HepG2 (cell line): ENCODE measurements at regions not wholly inside any gene's neighbourhood (a gene's known extent, or its start where the extent isn't known, plus 50 kb on each side); places are given as distances from the start of the nearest gene placed in this dataset.

ENCODE experiments used
- ATAC-seq: fragments of 200-7000 bp; cut with Tn5 transposase; 3 replicates; pipeline ENCODE4 v1.9.1; 2020; ENCODE audit warnings: mild to moderate bottlenecking, moderate library complexity
- BruUV-seq: library from RNA; stranded (reverse); fragments of 400-500 nt; replicated peaks from 2 replicates; lab custom pipeline; 2021; lab: Mats Ljungman, UMichigan
- CTCF ChIA-PET: fragments of 300-600 bp; formaldehyde crosslinking; extraction: SDS; loops from one replicate; lab custom pipeline; 2021; ENCODE audit warnings: low total read pairs, inconsistent platforms, low intra/inter-chr PET ratio; lab: Yijun Ruan, JAX
- POLR2A ChIA-PET: fragments of 350-600 bp; sonication (Branson Sonifier 250); formaldehyde crosslinking; loops from one replicate; lab custom pipeline; 2020; ENCODE audit warnings: antibody characterized with exemption, inconsistent platforms; lab: Yijun Ruan, JAX
- DNase-seq: peaks from one replicate; pipeline ENCODE4 v3.0.0-alpha.2; 2015; ENCODE audit warnings: low spot score
- FAIRE-seq: peaks from 3 replicates; lab custom pipeline; 2011; peaks lifted over from hg19 to GRCh38; lab: Jason Lieb, UNC
- H2AFZ ChIP-seq: one replicate; pipeline ENCODE4 v1.6.1; 2011; ENCODE audit warnings: low read length, inconsistent platforms
- H3K27ac ChIP-seq: fragments of 300-600 bp; 3 replicates; pipeline ENCODE4 v1.8.0; 2011; ENCODE audit warnings: mixed run types, mild to moderate bottlenecking, mixed read lengths, low read length, inconsistent platforms; ENCODE audit not compliant: insufficient read depth; ENCODE audit errors: extremely low read length
- H3K27me3 ChIP-seq, 2 experiments: fragments of 200-600 bp in 1 of 2; 2 replicates in 1 of 2; 3 replicates in 1 of 2; pipeline versions ENCODE4 v1.6.0 to v1.8.0; 2011; ENCODE audit warnings: low read length in 2 of 2, mild to moderate bottlenecking in 2 of 2, moderate library complexity in 2 of 2, inconsistent platforms in 1 of 2; ENCODE audit not compliant: insufficient read depth in 2 of 2, control insufficient read depth in 1 of 2
- H3K36me3 ChIP-seq, 2 experiments: fragments of 200-600 bp in 1 of 2; replicated peaks in 1 of 2; 2 replicates in 1 of 2; 3 replicates in 1 of 2; pipeline versions ENCODE4 v1.5.1 to v1.8.0; 2011; ENCODE audit warnings: low read length in 2 of 2, inconsistent platforms in 1 of 2; ENCODE audit not compliant: insufficient read depth in 2 of 2, control insufficient read depth in 1 of 2
- H3K4me1 ChIP-seq: 2 replicates; pipeline ENCODE4 v1.5.1; 2012; ENCODE audit warnings: low read length, inconsistent platforms; ENCODE audit not compliant: insufficient read depth
- H3K4me2 ChIP-seq: 2 replicates; pipeline ENCODE4 v1.6.0; 2011; ENCODE audit warnings: low read depth, low read length, inconsistent platforms
- H3K4me3 ChIP-seq, 3 experiments: fragments of 200-600 bp in 1 of 3; sonication (generic), shearing (Covaris generic) in 1 of 3; replicated peaks in 1 of 3; 2 replicates each; pipeline ENCODE4 v1.5.1; 2011 to 2016; ENCODE audit warnings: low read length in 3 of 3, inconsistent platforms in 2 of 3, low read depth in 2 of 3, mild to moderate bottlenecking in 2 of 3, control low read depth in 1 of 3, mixed read lengths in 1 of 3; ENCODE audit not compliant: insufficient read depth in 1 of 3
- H3K79me2 ChIP-seq: one replicate; pipeline ENCODE4 v1.6.1; 2011; ENCODE audit warnings: low read length, inconsistent platforms; ENCODE audit not compliant: insufficient read depth
- H3K9ac ChIP-seq: 2 replicates; pipeline ENCODE4 v1.6.0; 2011; ENCODE audit warnings: mild to moderate bottlenecking, low read depth, low read length, inconsistent platforms; ENCODE audit not compliant: insufficient read depth
- H3K9me3 ChIP-seq: 2 replicates; pipeline ENCODE4 v1.5.1; 2012; ENCODE audit warnings: mild to moderate bottlenecking, low read length
- H4K20me1 ChIP-seq: 2 replicates; pipeline ENCODE4 v1.6.0; 2011; ENCODE audit warnings: inconsistent platforms, mild to moderate bottlenecking, low read length, moderate library complexity; ENCODE audit not compliant: insufficient read depth
- ATF4 ChIP-seq, 2 experiments: fragments of 450-650 bp in 1 of 2; sonication (generic) in 1 of 2; formaldehyde crosslinking; IDR thresholded peaks; 2 replicates each; pipeline versions ENCODE4 v1.5.0 to v1.8.0; 2020 to 2022; ENCODE audit warnings: mild to moderate bottlenecking in 1 of 2, missing genetic modification reagents in 1 of 2
- BORCS8-MEF2B ChIP-seq: sonication (generic); formaldehyde crosslinking; IDR thresholded peaks from 2 replicates; pipeline ENCODE4 v1.8.0; 2022; ENCODE audit warnings: mild to moderate bottlenecking, missing genetic modification reagents
- BRCA1 ChIP-seq: sonication (generic); formaldehyde crosslinking; IDR thresholded peaks from 2 replicates; pipeline ENCODE4 v1.4.0; 2020; ENCODE audit warnings: missing genetic modification reagents
- FOXM1 ChIP-seq: sonication (generic); formaldehyde crosslinking; IDR thresholded peaks from 2 replicates; pipeline ENCODE4 v1.5.0; 2020; ENCODE audit warnings: missing genetic modification reagents
- GZF1 ChIP-seq: sonication (generic); formaldehyde crosslinking; IDR thresholded peaks from 2 replicates; pipeline ENCODE4 v1.5.1; 2020; ENCODE audit warnings: mild to moderate bottlenecking, missing genetic modification reagents
- HOXA3 ChIP-seq: sonication (generic); formaldehyde crosslinking; IDR thresholded peaks from 2 replicates; pipeline ENCODE4 v1.5.0; 2020; ENCODE audit warnings: missing genetic modification reagents
- KIAA2018 ChIP-seq: sonication (generic); formaldehyde crosslinking; IDR thresholded peaks from 2 replicates; pipeline ENCODE4 v1.5.0; 2020; ENCODE audit warnings: mild to moderate bottlenecking, missing genetic modification reagents, borderline replicate concordance
- PHF21A ChIP-seq: sonication (generic); formaldehyde crosslinking; IDR thresholded peaks from 2 replicates; pipeline ENCODE4 v1.5.0; 2020; ENCODE audit warnings: mild to moderate bottlenecking, missing genetic modification reagents
- RBFOX2 ChIP-seq: fragments of 200-400 bp; formaldehyde crosslinking; IDR thresholded peaks from 2 replicates; pipeline ENCODE4 v1.6.1; 2017; ENCODE audit warnings: low read depth, mild to moderate bottlenecking, low read length
- ZMAT3 ChIP-seq: sonication (generic); formaldehyde crosslinking; conservative IDR thresholded peaks from 2 replicates; pipeline ENCODE4 v1.7.0; 2021; ENCODE audit warnings: missing genetic modification reagents
- ZNF256 ChIP-seq: sonication (generic); formaldehyde crosslinking; conservative IDR thresholded peaks from 2 replicates; pipeline ENCODE4 v1.4.0; 2020; ENCODE audit warnings: missing genetic modification reagents
- ZNF460 ChIP-seq: sonication (generic); formaldehyde crosslinking; IDR thresholded peaks from 2 replicates; pipeline ENCODE4 v1.5.1; 2020; ENCODE audit warnings: missing genetic modification reagents, mild to moderate bottlenecking, borderline replicate concordance
- ZNF546 ChIP-seq: sonication (generic); formaldehyde crosslinking; conservative IDR thresholded peaks from 2 replicates; pipeline ENCODE4 v1.8.1; 2023; ENCODE audit warnings: mild to moderate bottlenecking, missing genetic modification reagents
- ZNF563 ChIP-seq: sonication (generic); formaldehyde crosslinking; IDR thresholded peaks from 2 replicates; pipeline ENCODE4 v1.8.0; 2022; ENCODE audit warnings: mild to moderate bottlenecking, moderate library complexity, missing genetic modification reagents
- ZNF615 ChIP-seq: sonication (generic); formaldehyde crosslinking; IDR thresholded peaks from 2 replicates; pipeline ENCODE4 v1.5.0; 2020; ENCODE audit warnings: mild to moderate bottlenecking, missing genetic modification reagents, borderline replicate concordance
- ZNF816 ChIP-seq: sonication (generic); formaldehyde crosslinking; IDR thresholded peaks from 2 replicates; pipeline ENCODE4 v1.8.0; 2022; ENCODE audit warnings: missing genetic modification reagents, mild to moderate bottlenecking, borderline replicate concordance
- WGBS: methylation state at CpG from one replicate; pipeline ENCODE4 v1.1.6; 2017; ENCODE audit warnings: low lambda C conversion rate; 5-methylcytosine and 5-hydroxymethylcytosine counted together
- in situ Hi-C: cut with HindIII; loops from 2 replicates; pipeline ENCODE4 v1.10.0; 2017; ENCODE audit warnings: low pct_unique_long_range_greater_than_20kb; ENCODE audit not compliant: extremely low pct_ligation_motif_present
- intact Hi-C: fragments of 100-400 bp; cut with micrococcal nuclease; formaldehyde crosslinking; loops from one replicate; pipeline ENCODE4 v1.10.0; 2022; ENCODE audit not compliant: unreplicated experiment

- H4K20me1 ChIP-seq = no peaks in the 10 kb centered on the region
- DNase-seq = no peak
- POLR2A ChIA-PET = no interaction called here
- H3K4me1 ChIP-seq = no peaks in the 10 kb centered on the region
- H2AFZ ChIP-seq = no peak overlapping the region
- no TSS peak for BruUV-seq
- CTCF ChIA-PET = no interaction called here
- H3K79me2 ChIP-seq = no peaks in the 10 kb centered on the region
- FAIRE-seq = no peak
- H3K9me3 ChIP-seq = no peaks in the 10 kb centered on the region
- no peak overlapping the region for H3K4me2 ChIP-seq
- no peak for ATAC-seq
- H3K27me3 ChIP-seq = no peaks in the 10 kb centered on the region
- H3K36me3 ChIP-seq = no peaks in the 10 kb centered on the region
- no peak for TF ChIP-seq HOXA3 (CRISPR knock-in tag)
- no peak for TF ChIP-seq KIAA2018 (CRISPR knock-in tag)
- no peak for TF ChIP-seq RBFOX2
- no peak for TF ChIP-seq ZNF460
- no peak for TF ChIP-seq ZNF256 (CRISPR knock-in tag)
- TF ChIP-seq GZF1 = no peak
- no peak for TF ChIP-seq BORCS8-MEF2B
- TF ChIP-seq BRCA1 (CRISPR knock-in tag) = no peak
- TF ChIP-seq ZNF563 (CRISPR knock-in tag) = no peak
- no peak for TF ChIP-seq ZNF816
- TF ChIP-seq ZMAT3 (CRISPR knock-in tag) = no peak
- TF ChIP-seq FOXM1 (CRISPR knock-in tag) = no peak
- no peak for TF ChIP-seq ZNF615
- TF ChIP-seq ZNF546 (CRISPR knock-in tag) = no peak
- TF ChIP-seq PHF21A (CRISPR knock-in tag) = no peak
- TF ChIP-seq ATF4 (CRISPR knock-in tag; IDR thresholded peaks at IDR 0.05) = no peak
- TF ChIP-seq, all 625 proteins: peak for 0
- H3K27ac ChIP-seq = no peak overlapping the region
- no peak overlapping the region for H3K9ac ChIP-seq
- in situ Hi-C loops (no loop called here), intact Hi-C loops (no loop called here)
- WGBS = 0% methylated on average over 1 of the region's 1 CpG
- H3K4me3 ChIP-seq = no peak overlapping the region
Measured at GRCh38 chr3:24818055-24818454, 323.4 kb upstream of the THRB start.
